ENCODE measurements at regions not wholly inside any gene's neighbourhood (a gene's known extent, or its start where the extent isn't known, plus 50 kb on each side); places are given as distances from the start of the nearest gene placed in this dataset.

DNA sequence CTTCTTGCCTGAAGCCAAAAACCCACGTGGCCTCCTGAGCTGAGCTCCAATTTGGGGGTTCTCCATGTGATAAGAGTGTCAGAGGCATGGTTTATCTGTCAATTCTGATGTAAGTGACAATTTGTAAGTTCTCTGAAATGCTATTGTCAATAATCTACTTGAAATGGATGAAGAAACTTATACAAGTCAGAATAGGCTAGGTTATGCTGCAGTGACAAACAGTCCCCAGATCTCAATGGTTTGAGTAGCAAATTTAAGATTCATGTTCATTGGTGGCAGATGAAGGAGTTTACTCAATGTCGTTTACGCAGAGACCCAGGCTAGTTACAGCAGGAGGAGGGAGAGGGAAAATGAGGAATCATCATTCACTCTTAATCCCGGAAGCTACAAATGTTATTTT, 352.4 kb downstream of the KIF16B start:
- no peak for TF ChIP-seq CTCF (IDR thresholded peaks at IDR 0.05; ENCODE audit: borderline replicate concordance, extremely low read depth, low read length, poor library complexity, severe bottlenecking)
- no peak for TF ChIP-seq EZH2 (IDR thresholded peaks at IDR 0.05; ENCODE audit: borderline replicate concordance, low read depth, low read length, severe bottlenecking)
